ENCODE measurements at regions not wholly inside any gene's neighbourhood (a gene's known extent, or its start where the extent isn't known, plus 50 kb on each side); places are given as distances from the start of the nearest gene placed in this dataset.
"Not testable (repeated sequence)": the region's sequence is repeated elsewhere in the genome, so short reads cannot be mapped to it uniquely, and the experiment has no call there.

DNA sequence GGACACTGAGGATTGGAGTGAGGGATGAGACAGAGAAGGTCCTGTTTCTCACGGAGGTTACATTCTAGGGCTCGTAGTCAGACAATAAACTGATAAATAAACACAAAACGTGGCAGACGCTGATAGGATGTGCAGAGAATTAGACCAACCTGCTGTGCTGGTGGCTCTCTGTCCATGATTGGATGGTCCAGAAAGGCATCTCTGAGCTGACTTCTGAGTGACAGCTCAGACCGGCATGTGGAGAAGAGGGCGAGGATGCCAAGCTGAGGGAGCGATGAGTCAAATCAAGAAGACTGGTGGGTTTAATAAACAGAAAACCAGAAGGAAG lies 132.3 kb upstream of the TAF11L2 start:
- DNase-seq = no peak

- no peak for DNase-seq
Observed at GRCh38 chr5:17367256-17367840, 130.7 kb upstream of the TAF11L2 start.

DNA sequence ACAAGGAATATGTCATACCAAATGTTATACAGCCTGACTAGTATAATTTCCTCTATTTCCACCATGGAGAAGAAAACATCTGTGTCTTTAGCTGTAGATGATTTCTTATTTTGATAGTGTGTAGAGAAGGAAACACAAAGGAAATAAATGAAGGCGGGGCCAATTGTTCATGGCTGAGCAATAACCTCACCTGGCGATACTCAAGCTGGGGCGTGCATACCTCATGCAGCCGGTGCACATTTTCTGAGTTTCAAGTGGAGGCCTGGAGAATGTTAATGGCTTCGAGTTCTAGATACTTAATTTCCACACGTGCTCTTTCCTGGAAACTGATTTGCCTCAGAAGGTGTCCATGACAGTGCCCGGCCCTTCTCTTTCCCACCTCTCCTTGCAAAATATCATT lies 127.4 kb upstream of the TAF11L2 start:
- no peak for DNase-seq

GRCh38 chr5:17373406-17373805 lies 124.6 kb upstream of the TAF11L2 start:
- no peak for DNase-seq

GRCh38 chr5:17373814-17374556 lies 124.0 kb upstream of the TAF11L2 start:
- no peak for DNase-seq

DNA sequence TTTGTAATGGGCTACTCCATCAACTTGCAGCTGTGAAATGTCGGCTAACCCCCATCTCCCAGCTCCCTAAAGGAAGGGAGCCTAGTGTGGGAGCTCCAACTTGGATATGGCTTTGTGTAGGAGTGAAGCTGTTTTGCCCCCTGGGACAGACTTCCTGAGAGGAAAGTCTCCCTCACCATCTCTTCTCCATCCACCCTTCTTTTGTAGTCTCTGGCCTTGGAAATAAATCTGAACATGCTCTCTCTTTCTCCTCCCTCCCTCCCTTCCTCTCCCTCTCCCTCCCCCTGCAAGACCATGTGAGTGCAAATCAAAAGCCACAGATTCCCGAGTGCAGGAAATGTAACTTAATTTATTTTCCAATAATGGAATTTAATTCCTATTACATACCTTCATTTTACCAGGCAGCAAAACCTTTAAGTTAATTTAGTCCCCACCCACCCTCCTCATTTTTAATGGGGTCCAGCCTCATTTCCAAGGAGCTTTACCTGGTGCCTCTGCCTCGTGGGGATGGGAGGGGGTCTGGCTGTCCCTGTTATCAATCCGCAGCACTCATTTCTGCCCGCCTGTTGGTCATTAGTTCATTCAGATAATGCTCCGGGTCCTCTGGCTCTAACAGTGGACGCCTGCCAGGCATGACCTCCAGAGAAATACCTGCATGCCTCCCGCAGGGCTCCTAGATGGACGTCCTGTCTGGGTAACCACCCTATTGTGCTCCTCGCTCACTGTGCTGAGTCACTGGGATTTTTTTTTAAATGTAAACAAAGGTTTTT lies 122.9 kb upstream of the TAF11L2 start:
- no peak for DNase-seq

GRCh38 chr5:17375886-17376285 lies 122.1 kb upstream of the TAF11L2 start:
- not testable (repeated sequence) for DNase-seq

DNA sequence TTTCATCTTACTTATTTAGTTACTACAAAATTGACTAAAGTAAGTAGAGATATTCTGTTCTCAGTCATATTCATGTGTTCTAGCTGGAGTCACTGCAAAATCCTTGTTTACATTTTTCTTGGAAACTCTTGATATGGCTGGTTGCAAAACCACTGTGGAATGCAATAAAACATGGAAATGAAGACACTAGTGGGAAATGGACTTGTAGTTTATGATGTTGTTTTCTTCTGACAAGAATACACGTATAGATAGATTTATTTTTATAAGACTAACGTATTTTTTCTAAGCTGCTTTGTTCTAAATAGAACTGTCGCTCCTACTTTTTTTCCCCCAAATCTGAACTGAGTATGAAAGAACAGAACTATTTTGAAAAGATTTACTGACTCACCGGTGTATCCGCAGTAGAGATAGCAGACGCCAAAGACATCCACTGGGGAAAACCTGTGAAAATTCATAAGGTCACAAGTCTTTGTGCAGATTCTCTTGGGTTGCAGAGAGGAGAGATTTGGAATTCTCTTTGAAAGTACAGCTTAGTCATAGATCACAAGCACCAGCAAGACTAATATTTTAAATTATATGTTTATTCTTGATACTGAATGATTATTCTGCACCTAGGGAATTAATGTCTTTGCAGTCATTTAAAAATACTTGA lies 119.6 kb upstream of the TAF11L2 start:
- DNase-seq = peak; percentile 44

- peak; percentile 55 for DNase-seq
Observed at GRCh38 chr5:17379100-17379951, 118.7 kb upstream of the TAF11L2 start.

DNA sequence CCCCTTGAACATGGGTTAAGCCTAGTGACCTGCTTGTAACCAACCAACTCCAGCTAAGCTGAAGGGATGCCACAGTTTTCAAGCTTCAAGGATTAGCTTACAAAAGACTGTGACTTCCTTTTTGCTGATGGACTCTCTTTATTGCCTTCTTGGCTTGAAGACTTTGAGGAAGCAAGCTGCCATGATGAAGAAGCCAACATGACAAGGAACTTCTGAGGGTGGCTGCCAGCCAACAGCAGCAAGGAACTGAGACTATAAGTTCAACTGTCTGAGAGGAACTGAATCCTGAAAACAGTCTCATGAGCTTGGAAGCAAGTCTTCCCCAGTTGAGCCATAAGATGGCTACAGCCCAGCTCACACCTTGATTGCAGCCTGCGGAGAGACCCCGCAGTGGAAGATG lies 116.1 kb upstream of the TAF11L2 start:
- no peak for DNase-seq

GRCh38 chr5:17383526-17383925 lies 114.5 kb upstream of the TAF11L2 start:
- DNase-seq = no peak

GRCh38 chr5:17384181-17384580 lies 113.8 kb upstream of the TAF11L2 start:
- no peak for DNase-seq

DNA sequence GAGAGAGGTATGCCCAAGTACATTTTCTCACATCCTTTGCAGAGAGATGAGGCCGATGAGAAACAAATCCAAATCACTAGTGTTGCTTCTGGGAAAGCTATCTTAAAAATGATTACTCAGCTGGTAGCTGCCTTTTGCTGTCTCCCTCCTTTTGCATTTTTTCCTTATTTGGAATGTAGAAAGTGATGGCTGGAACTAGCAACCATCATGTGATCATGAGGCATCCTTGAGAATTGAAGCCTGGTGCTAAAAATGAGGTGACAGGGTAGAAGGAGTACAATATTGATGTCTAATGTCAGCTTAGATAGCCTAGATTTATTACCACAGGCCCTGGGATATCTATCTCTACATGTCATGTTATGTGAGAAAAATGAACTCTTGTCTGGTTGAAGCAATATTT lies 109.3 kb upstream of the TAF11L2 start:
- no peak for DNase-seq

DNA sequence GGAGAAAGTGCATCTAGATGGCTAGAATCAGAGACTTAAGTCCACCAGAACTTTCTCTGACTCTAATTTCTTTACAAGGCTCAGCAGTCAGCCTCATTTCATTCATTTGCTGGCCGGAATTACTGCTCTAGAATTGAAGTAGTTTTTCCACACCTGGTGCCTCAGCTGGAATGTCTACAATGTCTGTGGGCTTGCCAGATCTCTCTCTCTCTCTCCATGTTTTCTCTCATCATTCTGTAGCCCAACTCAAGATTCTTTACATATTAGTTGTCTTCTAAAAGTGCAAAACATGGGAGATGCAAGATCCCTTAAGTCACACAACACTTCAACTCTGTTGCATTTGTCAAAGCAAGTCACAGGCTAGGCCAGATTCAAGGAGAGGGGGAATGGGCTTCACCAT lies 103.9 kb upstream of the TAF11L2 start:
- no peak for DNase-seq

GRCh38 chr5:17395106-17395880 lies 102.7 kb upstream of the TAF11L2 start:
- DNase-seq = no peak

DNA sequence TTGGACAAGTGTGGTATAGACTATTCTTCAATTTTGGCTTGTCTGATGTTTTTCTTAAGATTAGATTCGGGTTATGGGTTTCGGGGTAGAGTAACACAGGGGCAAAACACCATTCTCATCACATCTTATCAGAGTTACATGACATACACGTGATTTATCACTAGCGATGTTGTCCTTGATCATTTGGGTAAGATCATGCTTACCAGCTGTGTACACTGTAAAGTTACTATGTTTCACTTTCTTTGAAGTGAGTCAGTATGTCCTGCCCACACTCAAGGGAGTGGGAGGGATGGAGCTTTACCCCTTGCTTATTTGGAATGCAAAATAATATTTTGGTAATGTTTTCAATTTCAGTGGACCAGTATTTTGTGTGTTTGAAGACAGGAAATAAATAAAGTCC lies 101.8 kb upstream of the TAF11L2 start:
- DNase-seq = no peak

GRCh38 chr5:17398431-17398830 lies 99.6 kb upstream of the TAF11L2 start:
- DNase-seq = no peak

DNA sequence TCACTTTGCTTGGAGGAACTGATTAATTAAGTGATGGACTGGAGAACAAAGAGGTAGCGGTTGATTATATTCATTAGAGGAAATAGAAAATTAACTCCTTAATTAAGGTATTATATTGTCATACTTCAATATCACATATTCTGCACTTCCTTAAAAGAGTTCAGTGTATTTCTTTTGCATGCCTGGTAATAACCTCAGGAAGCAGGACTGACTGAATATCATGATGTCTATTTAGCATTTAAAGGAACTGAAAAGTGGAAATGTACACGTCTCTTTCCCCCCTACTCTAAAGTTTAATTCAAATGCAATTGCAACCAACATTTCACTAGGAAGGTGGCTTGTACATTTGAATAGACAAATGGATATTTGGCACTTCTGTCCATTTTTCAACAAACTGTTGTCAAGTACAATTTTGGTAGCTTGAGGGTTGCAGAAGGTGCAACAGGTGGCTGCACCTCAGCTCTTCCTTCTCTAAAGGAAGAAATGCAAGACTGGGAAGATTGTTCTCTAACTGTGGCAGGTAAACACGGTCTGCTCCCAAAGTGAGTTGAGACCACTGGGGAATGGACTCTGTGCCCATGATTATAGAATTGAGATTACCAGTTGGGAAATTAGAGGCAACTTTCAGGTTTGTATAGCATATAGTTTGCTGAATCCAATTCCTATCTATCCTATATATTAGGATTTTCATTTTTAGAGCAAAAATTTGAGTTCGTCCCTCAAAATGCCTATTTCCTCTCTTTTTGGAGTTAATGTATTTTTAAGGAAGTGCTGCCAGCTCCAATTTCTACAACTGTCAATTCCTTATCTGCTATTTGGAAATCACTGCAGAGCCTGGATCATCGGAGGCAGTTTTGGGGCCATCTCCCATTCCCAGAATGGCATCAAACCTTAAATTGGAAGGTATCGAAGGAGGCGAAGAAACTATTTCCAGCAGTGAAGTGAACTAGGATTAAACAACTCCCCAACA lies 98.9 kb upstream of the TAF11L2 start:
- no peak for DNase-seq

GRCh38 chr5:17399931-17400330 lies 98.1 kb upstream of the TAF11L2 start:
- DNase-seq = no peak

Measured in skin of body (tissue), 1 donor.